ENCODE measurements at regions not wholly inside any gene's neighbourhood (a gene's known extent, or its start where the extent isn't known, plus 50 kb on each side); places are given as distances from the start of the nearest gene placed in this dataset.
"Not testable (repeated sequence)": the region's sequence is repeated elsewhere in the genome, so short reads cannot be mapped to it uniquely, and the experiment has no call there.

DNA sequence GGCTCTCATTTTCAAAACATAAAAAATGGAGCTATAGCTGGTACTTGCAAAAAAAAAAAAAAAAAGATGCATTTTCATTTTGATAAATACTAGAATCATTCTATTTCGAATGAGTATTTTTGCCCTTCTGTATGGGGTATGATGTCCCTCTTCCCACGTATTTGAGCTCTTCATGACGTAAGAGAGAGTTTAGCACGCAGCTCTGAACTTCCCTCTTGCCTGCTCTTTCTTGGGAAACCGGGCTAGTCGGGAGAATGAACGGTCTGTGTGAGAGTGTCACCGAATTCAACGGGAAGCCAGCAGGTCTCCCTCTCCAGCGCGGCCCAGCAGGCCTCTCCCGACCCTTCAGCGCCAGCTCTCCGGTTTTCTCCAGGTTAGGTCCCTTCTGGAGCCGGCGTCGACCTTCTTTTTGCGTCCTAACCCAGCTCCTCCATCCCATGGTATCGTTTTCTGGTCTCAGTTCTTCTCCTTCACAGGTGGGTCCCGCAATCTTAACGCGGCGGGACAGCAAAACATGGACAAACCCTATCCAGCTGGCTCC is 159.2 kb upstream of the PITRM1 start:
- DNase-seq, result no peak

DNA sequence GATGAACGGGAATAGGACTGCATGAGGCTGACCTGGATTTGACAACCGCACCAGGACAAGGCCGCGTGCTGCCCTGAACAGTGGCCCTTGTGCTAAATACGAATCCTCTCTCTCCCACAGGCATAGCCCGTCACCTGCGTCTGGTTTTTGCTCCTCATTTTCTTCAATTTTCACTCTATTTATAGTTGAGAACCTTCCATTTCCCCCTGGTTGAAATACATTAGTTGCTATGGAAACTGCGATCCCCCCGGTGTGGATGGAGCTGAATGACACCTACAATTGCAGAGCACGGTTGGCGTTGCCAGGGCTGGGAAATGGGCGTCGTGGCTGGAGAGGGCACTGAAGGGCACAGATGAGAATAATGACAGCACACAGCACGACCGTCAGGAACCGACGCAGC is 158.6 kb upstream of the PITRM1 start:
- no peak for DNase-seq

- no peak for DNase-seq
Observed at GRCh38 chr10:3330663-3331062, 158.1 kb upstream of the PITRM1 start.

- no peak for DNase-seq
Observed at GRCh38 chr10:3325954-3326750, 153.6 kb upstream of the PITRM1 start.

DNA sequence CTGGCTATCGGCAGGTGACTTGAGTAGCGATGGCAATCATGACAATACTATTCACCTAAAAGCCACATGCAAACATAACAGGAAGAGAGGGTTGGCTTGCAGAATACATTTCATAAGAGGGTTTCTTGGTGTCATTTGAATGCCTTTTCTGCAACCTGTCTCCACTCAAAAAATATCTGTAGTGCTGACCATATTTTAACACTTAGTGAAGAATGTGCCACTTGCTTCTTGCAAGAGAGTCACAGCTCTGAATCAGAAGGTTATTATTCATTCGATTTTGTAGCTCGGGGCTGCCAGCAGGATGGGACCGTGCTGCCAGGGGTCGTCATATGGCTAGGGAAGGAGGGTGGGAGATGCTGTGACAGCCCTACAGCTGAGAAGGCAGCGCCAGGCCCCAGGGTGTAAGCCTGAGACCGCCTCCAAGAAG is 152.0 kb upstream of the PITRM1 start:
- no peak for DNase-seq

DNA sequence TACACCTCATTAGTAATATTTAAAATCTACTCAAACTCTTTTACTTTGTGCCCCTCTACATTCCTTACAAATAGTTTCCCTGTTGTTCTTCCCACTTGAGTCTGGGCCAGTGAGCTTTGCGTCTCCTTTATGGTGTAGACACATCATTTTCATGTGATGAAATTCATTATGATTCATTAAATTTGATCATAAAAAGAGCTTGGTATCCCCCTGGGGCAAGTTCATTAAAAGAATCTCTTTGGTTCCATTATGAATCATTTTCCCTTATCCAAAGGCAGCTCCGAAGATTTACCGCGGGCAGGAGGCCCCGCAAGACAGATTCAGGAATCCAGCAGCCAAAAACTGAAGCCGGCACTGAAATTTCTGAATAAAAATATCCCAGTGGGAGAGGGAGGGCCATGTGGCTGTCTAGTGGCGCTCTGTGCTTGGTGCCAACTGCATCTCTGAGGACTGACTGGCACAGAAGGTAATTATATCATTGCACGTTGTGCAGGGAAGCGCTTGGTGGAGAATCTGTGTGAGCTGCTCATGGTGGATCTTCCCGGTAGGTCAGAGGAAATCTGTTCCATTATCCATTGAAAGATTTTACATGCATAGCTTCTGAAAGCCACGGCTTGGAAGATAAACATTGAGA is 151.4 kb upstream of the PITRM1 start:
- no peak for DNase-seq

DNA sequence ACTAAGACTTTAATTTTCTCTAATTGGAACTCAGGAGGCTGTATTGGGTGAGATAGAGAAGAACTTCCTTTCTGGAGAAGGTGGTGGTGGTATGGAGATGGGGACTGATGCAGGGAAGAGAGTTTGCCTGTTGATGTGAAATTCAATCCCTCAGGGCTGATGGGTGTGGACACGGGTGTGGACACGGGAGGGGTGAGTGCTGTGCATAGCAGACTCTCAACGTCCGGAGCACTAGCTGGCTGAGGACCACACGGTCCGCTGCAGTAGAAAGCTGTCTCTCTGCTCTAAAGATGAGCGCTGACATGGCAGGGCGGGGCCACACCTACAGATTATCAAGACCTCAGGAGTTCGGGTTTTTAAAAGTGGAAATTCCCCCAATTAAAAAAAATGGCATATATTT is 148.5 kb upstream of the PITRM1 start:
- no peak for DNase-seq

GRCh38 chr10:3319811-3320226 is 147.2 kb upstream of the PITRM1 start:
- DNase-seq, result no peak

GRCh38 chr10:3318480-3318807 is 145.9 kb upstream of the PITRM1 start:
- DNase-seq, result not testable (repeated sequence)

DNA sequence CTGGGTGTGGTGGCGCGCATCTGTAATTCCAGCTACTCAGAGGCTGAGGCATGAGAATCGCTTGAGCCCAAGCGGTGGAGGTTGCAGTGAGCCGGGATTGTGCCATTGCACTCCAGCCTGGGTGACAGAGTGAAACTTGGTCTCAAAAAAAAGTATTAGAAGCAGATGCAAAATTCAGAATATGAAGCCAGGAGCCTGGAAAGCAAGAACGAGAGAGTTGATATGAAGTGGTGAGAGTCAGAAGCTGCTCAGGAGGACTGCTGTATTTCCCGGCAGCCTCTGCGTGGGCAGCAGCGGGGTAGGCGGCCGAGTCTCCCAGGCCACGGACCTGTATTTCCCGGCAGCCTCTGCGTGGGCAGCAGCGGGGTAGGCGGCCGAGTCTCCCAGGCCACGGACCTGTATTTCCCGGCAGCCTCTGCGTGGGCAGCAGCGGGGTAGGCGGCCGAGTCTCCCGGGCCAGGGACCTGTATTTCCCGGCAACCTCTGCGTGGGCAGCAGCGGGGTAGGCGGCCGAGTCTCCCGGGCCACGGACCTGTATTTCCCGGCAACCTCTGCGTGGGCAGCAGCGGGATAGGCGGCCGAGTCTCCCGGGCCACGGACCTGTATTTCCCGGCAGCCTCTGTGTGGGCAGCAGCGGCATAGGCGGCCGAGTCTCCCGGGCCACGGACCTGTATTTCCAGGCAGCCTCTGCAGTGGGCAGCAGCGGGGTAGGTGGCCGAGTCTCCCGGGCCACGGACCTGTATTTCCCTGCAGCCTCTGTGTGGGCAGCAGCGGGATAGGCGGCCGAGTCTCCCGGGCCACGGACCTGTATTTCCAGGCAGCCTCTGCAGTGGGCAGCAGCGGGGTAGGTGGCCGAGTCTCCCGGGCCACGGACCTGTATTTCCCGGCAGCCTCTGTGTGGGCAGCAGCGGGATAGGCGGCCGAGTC is 145.2 kb upstream of the PITRM1 start:
- not testable (repeated sequence) for DNase-seq

DNA sequence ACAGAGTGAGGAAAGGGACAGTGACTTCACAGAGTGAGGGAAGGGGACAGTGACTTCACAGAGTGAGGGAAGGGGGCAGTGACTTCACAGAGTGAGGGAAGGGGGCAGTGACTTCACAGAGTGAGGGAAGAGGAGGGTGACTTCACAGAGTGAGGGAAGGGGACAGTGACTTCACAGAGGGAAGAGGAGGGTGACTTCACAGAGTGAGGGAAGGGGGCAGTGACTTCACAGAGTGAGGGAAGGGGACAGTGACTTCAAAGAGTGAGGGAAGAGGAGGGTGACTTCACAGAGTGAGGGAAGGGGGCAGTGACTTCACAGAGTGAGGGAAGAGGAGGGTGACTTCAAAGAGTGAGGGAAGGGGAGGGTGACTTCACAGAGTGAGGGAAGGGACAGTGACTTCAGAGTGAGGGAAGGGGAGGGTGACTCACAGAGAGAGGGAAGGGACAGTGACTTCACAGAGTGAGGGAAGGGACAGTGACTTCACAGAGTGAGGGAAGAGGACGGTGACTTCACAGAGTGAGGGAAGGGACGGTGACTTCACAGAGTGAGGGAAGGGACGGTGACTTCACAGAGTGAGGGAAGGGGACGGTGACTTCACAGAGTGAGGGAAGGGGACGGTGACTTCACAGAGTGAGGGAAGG is 142.0 kb upstream of the PITRM1 start:
- not testable (repeated sequence) for DNase-seq

DNA sequence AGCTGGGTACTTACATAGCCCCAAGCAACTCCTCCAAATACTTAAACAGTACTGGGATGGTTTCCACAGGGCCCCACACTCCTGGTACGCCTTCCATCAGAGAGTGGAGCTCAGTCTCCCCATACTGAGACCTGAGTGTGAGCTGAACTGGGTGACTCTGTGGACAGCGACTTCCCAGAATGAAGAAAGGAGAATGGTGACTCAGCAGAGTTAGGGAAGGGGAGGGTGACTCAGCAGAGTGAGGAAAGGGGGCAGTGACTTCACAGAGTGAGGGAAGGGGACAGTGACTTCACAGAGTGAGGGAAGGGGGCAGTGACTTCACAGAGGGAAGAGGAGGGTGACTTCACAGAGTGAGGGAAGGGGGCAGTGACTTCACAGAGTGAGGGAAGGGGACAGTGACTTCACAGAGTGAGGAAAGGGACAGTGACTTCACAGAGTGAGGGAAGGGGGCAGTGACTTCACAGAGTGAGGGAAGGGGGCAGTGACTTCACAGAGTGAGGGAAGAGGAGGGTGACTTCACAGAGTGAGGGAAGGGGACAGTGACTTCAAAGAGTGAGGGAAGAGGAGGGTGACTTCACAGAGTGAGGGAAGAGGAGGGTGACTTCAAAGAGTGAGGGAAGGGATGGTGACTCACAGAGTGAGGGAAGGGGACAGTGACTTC is 141.3 kb upstream of the PITRM1 start:
- not testable (repeated sequence) for DNase-seq

GRCh38 chr10:3312403-3312940 is 139.9 kb upstream of the PITRM1 start:
- no peak for DNase-seq

- DNase-seq, result no peak
Observed at GRCh38 chr10:3310016-3310784, 137.6 kb upstream of the PITRM1 start.

GRCh38 chr10:3306050-3306449 is 133.5 kb upstream of the PITRM1 start:
- no peak for DNase-seq

DNA sequence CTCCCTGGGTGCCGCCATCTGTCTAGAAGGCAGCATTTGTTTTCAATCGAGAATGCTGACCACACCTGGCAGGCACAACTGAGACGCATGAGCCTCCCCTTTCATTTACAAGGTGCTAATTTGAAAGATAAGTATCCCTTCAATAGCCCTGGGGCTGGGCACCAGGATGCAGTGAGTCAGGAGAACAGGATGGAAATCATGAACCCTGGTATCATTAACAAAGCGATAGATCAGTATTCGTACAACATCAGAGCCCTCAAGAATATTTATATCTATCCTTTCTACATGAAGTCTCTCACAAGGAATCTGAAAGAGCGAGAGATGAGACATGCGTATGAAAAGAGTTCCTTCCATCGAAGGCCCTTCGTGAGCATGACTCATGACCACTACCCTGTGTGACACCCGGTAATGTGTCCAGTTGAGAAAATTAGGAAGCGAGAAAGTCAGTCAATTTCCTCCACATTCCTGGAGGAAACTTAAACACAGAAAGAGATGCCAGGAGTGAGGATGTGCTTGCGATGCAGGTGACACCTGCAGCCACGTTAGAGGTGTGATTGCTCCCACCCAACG is 123.1 kb upstream of the PITRM1 start:
- DNase-seq, result no peak

- DNase-seq, result no peak
Observed at GRCh38 chr10:3294919-3295581, 122.5 kb upstream of the PITRM1 start.

- DNase-seq, result no peak
Observed at GRCh38 chr10:3293581-3294431, 121.2 kb upstream of the PITRM1 start.

GRCh38 chr10:3292636-3293035 is 120.1 kb upstream of the PITRM1 start:
- DNase-seq, result no peak

Data from stimulated activated CD4-positive, alpha-beta T cell treated with anti-CD3 and anti-CD28 coated beads, Interleukin-2, amount 100 ng/mL, for 48 hours (primary cell).